ENCODE measurements at regions not wholly inside any gene's neighbourhood (a gene's known extent, or its start where the extent isn't known, plus 50 kb on each side); places are given as distances from the start of the nearest gene placed in this dataset.

DNA sequence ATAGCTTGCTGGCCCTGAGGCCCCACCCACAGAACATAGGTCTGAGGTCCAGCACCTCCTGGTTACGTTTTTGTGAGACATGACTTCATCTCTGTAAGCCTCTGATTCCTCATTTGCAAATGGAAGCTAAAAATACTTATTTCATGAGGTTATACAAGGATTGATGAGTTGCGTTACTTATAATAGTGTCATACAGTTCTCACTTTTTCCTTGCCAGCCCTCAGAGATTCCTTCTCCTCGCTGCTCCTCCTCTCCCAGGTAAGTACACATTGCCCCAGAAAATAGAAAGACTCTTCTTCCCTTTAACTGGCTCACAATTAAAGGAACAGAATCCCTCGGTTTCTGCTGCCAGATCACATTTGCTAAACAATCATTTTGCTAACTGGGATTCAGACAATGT is 739.2 kb downstream of the VRK1 start:
- no peaks in the 10 kb centered on the region for H3K4me1 Mint-ChIP-seq (ENCODE audit: low read depth, unreplicated experiment)
- H3K27ac Mint-ChIP-seq (ENCODE audit: unreplicated experiment): no peak overlapping the region
- peaks cover 15% of the 10 kb centered on the region for H3K27me3 Mint-ChIP-seq (ENCODE audit: insufficient read depth, unreplicated experiment)
- TF ChIP-seq, protein P1, sequence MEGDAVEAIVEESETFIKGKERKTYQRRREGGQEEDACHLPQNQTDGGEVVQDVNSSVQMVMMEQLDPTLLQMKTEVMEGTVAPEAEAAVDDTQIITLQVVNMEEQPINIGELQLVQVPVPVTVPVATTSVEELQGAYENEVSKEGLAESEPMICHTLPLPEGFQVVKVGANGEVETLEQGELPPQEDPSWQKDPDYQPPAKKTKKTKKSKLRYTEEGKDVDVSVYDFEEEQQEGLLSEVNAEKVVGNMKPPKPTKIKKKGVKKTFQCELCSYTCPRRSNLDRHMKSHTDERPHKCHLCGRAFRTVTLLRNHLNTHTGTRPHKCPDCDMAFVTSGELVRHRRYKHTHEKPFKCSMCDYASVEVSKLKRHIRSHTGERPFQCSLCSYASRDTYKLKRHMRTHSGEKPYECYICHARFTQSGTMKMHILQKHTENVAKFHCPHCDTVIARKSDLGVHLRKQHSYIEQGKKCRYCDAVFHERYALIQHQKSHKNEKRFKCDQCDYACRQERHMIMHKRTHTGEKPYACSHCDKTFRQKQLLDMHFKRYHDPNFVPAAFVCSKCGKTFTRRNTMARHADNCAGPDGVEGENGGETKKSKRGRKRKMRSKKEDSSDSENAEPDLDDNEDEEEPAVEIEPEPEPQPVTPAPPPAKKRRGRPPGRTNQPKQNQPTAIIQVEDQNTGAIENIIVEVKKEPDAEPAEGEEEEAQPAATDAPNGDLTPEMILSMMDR (IDR thresholded peaks at IDR 0.05; ENCODE audit: insufficient read depth in 1 of 2, low read depth in 1 of 2, low read length in 1 of 2, severe bottlenecking in 1 of 2, unreplicated experiment in 1 of 2): no peak
- H3K9me3 ChIP-seq: no peaks in the 10 kb centered on the region
- H3K36me3 Mint-ChIP-seq (ENCODE audit: insufficient read depth, unreplicated experiment): no peaks in the 10 kb centered on the region
- no peaks in the 10 kb centered on the region for H3K4me1 ChIP-seq
- CTCF ChIA-PET: no interaction called here
- intact Hi-C loops (cut with micrococcal nuclease; ENCODE audit: unreplicated experiment): no loop called here
- H3K9me3 Mint-ChIP-seq (ENCODE audit: unreplicated experiment): no peaks in the 10 kb centered on the region
- H3K4me3 Mint-ChIP-seq (ENCODE audit: unreplicated experiment): no peak overlapping the region
- POLR2A ChIA-PET: no interaction called here
- no peaks in the 10 kb centered on the region for H3K36me3 ChIP-seq (ENCODE audit: control insufficient read depth, insufficient read depth, low read length)
- H3K27me3 ChIP-seq (replicated peaks; ENCODE audit: control insufficient read depth, insufficient read depth, low read length): no peaks in the 10 kb centered on the region
- DNase-seq: no peak
- H3K4me3 ChIP-seq (ENCODE audit: low read depth, low read length): no peak overlapping the region
- no TSS peak for BruUV-seq (replicated peaks)

DNA sequence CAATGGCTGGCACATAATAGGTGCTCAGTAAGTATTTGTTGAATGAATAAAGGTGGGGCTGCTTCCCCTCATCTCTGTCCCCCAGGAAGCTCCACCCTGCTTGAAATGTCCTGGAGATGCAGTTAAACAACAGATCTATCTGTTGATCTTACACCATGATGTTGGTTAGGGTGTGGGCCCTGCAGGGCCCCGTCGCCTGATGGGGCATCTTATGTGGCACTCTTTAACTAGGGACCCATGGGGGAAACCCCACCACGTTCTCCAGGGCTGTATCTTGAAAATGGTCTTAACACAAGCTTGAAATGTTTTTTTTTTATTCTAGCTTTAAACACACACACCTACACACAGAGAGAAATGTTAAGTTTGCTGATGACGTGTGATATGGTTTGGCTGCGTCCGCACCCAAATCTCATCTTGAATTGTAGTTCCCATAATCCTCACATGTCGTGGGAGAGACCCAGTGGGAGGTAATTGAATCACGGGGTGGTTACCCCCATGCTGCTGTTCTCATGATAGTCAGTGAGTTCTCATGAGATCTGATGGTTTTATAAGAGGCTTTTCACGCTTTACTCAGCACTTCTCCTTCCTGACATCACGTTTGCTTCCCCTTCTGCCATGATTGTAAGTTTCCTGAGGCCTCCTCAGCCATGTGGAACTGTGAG is 741.7 kb downstream of the VRK1 start:
- Mint-ChIP-seq H3K27ac (ENCODE audit: unreplicated experiment) (no peak overlapping the region), H3K36me3 (ENCODE audit: insufficient read depth, unreplicated experiment) (no peaks in the 10 kb centered on the region), H3K4me1 (ENCODE audit: low read depth, unreplicated experiment) (no peaks in the 10 kb centered on the region), H3K4me3 (ENCODE audit: unreplicated experiment) (no peak overlapping the region), H3K27me3 (ENCODE audit: insufficient read depth, unreplicated experiment) (peaks cover 13% of the 10 kb centered on the region), H3K9me3 (ENCODE audit: unreplicated experiment) (no peaks in the 10 kb centered on the region)
- POLR2A ChIA-PET: no interaction called here
- no peaks in the 10 kb centered on the region for H3K9me3 ChIP-seq
- DNase-seq: no peak
- intact Hi-C loops (cut with micrococcal nuclease; ENCODE audit: unreplicated experiment): no loop called here
- CTCF ChIA-PET: no interaction called here
- H3K4me3 ChIP-seq (ENCODE audit: low read depth, low read length): no peak overlapping the region
- no TSS peak for BruUV-seq (replicated peaks)
- no peaks in the 10 kb centered on the region for H3K27me3 ChIP-seq (replicated peaks; ENCODE audit: control insufficient read depth, insufficient read depth, low read length)
- H3K4me1 ChIP-seq: no peaks in the 10 kb centered on the region
- H3K36me3 ChIP-seq (ENCODE audit: control insufficient read depth, insufficient read depth, low read length): no peaks in the 10 kb centered on the region
- TF ChIP-seq, protein P1 (IDR thresholded peaks at IDR 0.05; ENCODE audit: insufficient read depth in 1 of 2, low read depth in 1 of 2, low read length in 1 of 2, severe bottlenecking in 1 of 2, unreplicated experiment in 1 of 2): no peak

DNA sequence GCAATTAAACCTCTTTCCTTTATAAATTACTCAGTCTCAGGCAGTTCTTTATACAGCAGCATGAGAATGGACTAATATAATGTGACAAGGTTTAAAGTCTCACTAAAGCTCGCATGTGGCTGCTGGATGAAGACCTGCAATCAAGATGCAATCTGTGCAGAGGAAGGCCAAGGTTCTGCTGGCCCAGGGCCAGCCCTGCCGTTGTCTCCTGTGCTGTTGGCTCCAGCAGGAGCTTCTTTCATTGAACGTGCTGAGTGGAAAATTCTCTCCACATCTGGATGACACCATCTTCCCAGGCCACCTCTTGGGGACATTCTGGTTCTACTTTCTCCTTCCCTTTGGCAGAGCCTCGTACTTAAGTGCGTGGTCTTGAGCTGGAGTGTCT is 742.2 kb downstream of the VRK1 start:
- H3K4me1 Mint-ChIP-seq (ENCODE audit: low read depth, unreplicated experiment): no peaks in the 10 kb centered on the region
- no peaks in the 10 kb centered on the region for H3K9me3 Mint-ChIP-seq (ENCODE audit: unreplicated experiment)
- TF ChIP-seq, protein P1 (IDR thresholded peaks at IDR 0.05; ENCODE audit: insufficient read depth in 1 of 2, low read depth in 1 of 2, low read length in 1 of 2, severe bottlenecking in 1 of 2, unreplicated experiment in 1 of 2): no peak
- H3K4me1 ChIP-seq: no peaks in the 10 kb centered on the region
- no peaks in the 10 kb centered on the region for H3K36me3 ChIP-seq (ENCODE audit: control insufficient read depth, insufficient read depth, low read length)
- no peaks in the 10 kb centered on the region for H3K9me3 ChIP-seq
- intact Hi-C loops (cut with micrococcal nuclease; ENCODE audit: unreplicated experiment): no loop called here
- H3K27me3 Mint-ChIP-seq (ENCODE audit: insufficient read depth, unreplicated experiment): peaks cover 13% of the 10 kb centered on the region
- no peak overlapping the region for H3K4me3 Mint-ChIP-seq (ENCODE audit: unreplicated experiment)
- no peaks in the 10 kb centered on the region for H3K27me3 ChIP-seq (replicated peaks; ENCODE audit: control insufficient read depth, insufficient read depth, low read length)
- no TSS peak for BruUV-seq (replicated peaks)
- no peak for DNase-seq
- H3K27ac Mint-ChIP-seq (ENCODE audit: unreplicated experiment): no peak overlapping the region
- no peaks in the 10 kb centered on the region for H3K36me3 Mint-ChIP-seq (ENCODE audit: insufficient read depth, unreplicated experiment)
- ChIA-PET POLR2A (no interaction called here), CTCF (no interaction called here)
- no peak overlapping the region for H3K4me3 ChIP-seq (ENCODE audit: low read depth, low read length)

All from Caco-2 (cell line).